Gastroesophageal sphincter (tissue), 3 donors: ENCODE measurements at regions not wholly inside any gene's neighbourhood (a gene's known extent, or its start where the extent isn't known, plus 50 kb on each side); places are given as distances from the start of the nearest gene placed in this dataset.

Source experiments
- EP300 ChIP-seq: sonication (generic); formaldehyde crosslinking; IDR thresholded peaks from one replicate; pipeline ENCODE4 v1.6.1; 2017; ENCODE audit warnings: antibody characterized with exemption, mild to moderate bottlenecking
- POLR2A ChIP-seq, 2 donors: fragments of 450-650 bp; IDR thresholded peaks; one replicate each; pipeline ENCODE4 v1.6.1; 2017; ENCODE audit warnings: antibody characterized with exemption in 2 of 2, mild to moderate bottlenecking in 2 of 2, moderate library complexity in 1 of 2
- POLR2AphosphoS5 ChIP-seq: sonication (generic); formaldehyde crosslinking; IDR thresholded peaks from one replicate; pipeline ENCODE4 v1.6.1; 2017; ENCODE audit warnings: antibody characterized with exemption
- TF ChIP-seq, protein P1 (sequence below), 4 experiments: fragments of 200-600 bp in 2 of 4; fragments of 450-650 bp in 2 of 4; sonication (generic) in 1 of 4; IDR thresholded peaks; one replicate each; pipeline ENCODE4 v1.5.1; 2017 to 2019; ENCODE audit warnings: antibody characterized with exemption in 4 of 4, mild to moderate bottlenecking in 2 of 4, moderate library complexity in 2 of 4

- TF ChIP-seq POLR2A (IDR thresholded peaks at IDR 0.05) (no peak), POLR2AphosphoS5 (no peak), EP300 (no peak)
- TF ChIP-seq, protein P1, sequence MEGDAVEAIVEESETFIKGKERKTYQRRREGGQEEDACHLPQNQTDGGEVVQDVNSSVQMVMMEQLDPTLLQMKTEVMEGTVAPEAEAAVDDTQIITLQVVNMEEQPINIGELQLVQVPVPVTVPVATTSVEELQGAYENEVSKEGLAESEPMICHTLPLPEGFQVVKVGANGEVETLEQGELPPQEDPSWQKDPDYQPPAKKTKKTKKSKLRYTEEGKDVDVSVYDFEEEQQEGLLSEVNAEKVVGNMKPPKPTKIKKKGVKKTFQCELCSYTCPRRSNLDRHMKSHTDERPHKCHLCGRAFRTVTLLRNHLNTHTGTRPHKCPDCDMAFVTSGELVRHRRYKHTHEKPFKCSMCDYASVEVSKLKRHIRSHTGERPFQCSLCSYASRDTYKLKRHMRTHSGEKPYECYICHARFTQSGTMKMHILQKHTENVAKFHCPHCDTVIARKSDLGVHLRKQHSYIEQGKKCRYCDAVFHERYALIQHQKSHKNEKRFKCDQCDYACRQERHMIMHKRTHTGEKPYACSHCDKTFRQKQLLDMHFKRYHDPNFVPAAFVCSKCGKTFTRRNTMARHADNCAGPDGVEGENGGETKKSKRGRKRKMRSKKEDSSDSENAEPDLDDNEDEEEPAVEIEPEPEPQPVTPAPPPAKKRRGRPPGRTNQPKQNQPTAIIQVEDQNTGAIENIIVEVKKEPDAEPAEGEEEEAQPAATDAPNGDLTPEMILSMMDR (IDR thresholded peaks at IDR 0.05) = no peak
Observed at GRCh38 chr15:66912001-66912400, 153.4 kb upstream of the SMAD3 start.
